ENCODE measurements at regions not wholly inside any gene's neighbourhood (a gene's known extent, or its start where the extent isn't known, plus 50 kb on each side); places are given as distances from the start of the nearest gene placed in this dataset.

- no peak for DNase-seq
Measured at GRCh38 chr4:175871774-175872405, 59.8 kb upstream of the GPM6A start.

GRCh38 chr4:175873707-175874106 lies 61.6 kb upstream of the GPM6A start:
- no peak for DNase-seq

- DNase-seq: peak; percentile 3 to 48
Measured at GRCh38 chr4:175874306-175874705, 62.2 kb upstream of the GPM6A start.

GRCh38 chr4:175875993-175876771 lies 64.1 kb upstream of the GPM6A start:
- DNase-seq: no peak

GRCh38 chr4:175882891-175883290 lies 70.8 kb upstream of the GPM6A start:
- no peak for DNase-seq

GRCh38 chr4:175884048-175884447 lies 72.0 kb upstream of the GPM6A start:
- no peak for DNase-seq

- DNase-seq: no peak
Measured at GRCh38 chr4:175891231-175891630, 79.2 kb upstream of the GPM6A start.

- peak in 1 of 2 experiments; percentile 38 for DNase-seq
Measured at GRCh38 chr4:175891851-175892250, 79.8 kb upstream of the GPM6A start.

GRCh38 chr4:175905925-175906324 lies 93.9 kb upstream of the GPM6A start:
- no peak for DNase-seq

GRCh38 chr4:175906384-175906783 lies 94.3 kb upstream of the GPM6A start:
- no peak for DNase-seq

- DNase-seq: no peak
Measured at GRCh38 chr4:175910700-175911099, 98.6 kb upstream of the GPM6A start.

- DNase-seq: no peak
Measured at GRCh38 chr4:175916626-175917351, 104.7 kb upstream of the GPM6A start.

- DNase-seq: no peak
Measured at GRCh38 chr4:175927121-175927520, 115.1 kb upstream of the GPM6A start.

GRCh38 chr4:175929441-175929840 lies 117.4 kb upstream of the GPM6A start:
- DNase-seq: no peak

GRCh38 chr4:175929932-175930331 lies 117.9 kb upstream of the GPM6A start:
- DNase-seq: no peak

- no peak for DNase-seq
Measured at GRCh38 chr4:175930471-175930870, 118.4 kb upstream of the GPM6A start.

- DNase-seq: peak in 1 of 2 experiments; percentile 6
Measured at GRCh38 chr4:175932116-175932515, 120.1 kb upstream of the GPM6A start.

GRCh38 chr4:175934506-175934905 lies 122.4 kb upstream of the GPM6A start:
- no peak for DNase-seq

- no peak for DNase-seq
Measured at GRCh38 chr4:175935016-175935661, 123.1 kb upstream of the GPM6A start.

- DNase-seq: no peak
Measured at GRCh38 chr4:175944126-175944910, 121.3 kb upstream of the WDR17 start.

GRCh38 chr4:175946472-175947116 lies 119.0 kb upstream of the WDR17 start:
- DNase-seq: no peak

- no peak for DNase-seq
Measured at GRCh38 chr4:175947117-175947722, 118.4 kb upstream of the WDR17 start.
